Parathyroid adenoma (tissue), 2 donors: ENCODE measurements at regions not wholly inside any gene's neighbourhood (a gene's known extent, or its start where the extent isn't known, plus 50 kb on each side); places are given as distances from the start of the nearest gene placed in this dataset.

ENCODE experiments used
- H2AFZ ChIP-seq: fragments of 300-600 bp; sonication (generic); one replicate; pipeline ENCODE4 v1.7.0; 2017; ENCODE audit warnings: antibody characterized with exemption, mild to moderate bottlenecking
- H3K27ac ChIP-seq: fragments of 300-600 bp; sonication (generic); one replicate; pipeline ENCODE4 v1.7.0; 2017
- H3K27me3 ChIP-seq: fragments of 300-600 bp; sonication (generic); one replicate; pipeline ENCODE4 v1.7.0; 2017; ENCODE audit warnings: low read length; ENCODE audit not compliant: control insufficient read depth, insufficient read depth
- H3K36me3 ChIP-seq: fragments of 300-600 bp; sonication (generic); one replicate; pipeline ENCODE4 v1.7.0; 2017; ENCODE audit warnings: low read length; ENCODE audit not compliant: control insufficient read depth, insufficient read depth
- H3K4me1 ChIP-seq: fragments of 300-600 bp; sonication (generic); one replicate; pipeline ENCODE4 v1.7.0; 2017; ENCODE audit warnings: control low read depth
- H3K4me2 ChIP-seq: fragments of 300-600 bp; sonication (generic); one replicate; pipeline ENCODE4 v1.7.0; 2017; ENCODE audit warnings: low read length
- H3K4me3 ChIP-seq: fragments of 300-600 bp; sonication (generic); one replicate; pipeline ENCODE4 v1.7.0; 2017; ENCODE audit warnings: low read depth, low read length
- H3K79me2 ChIP-seq: fragments of 300-600 bp; sonication (generic); one replicate; pipeline ENCODE4 v1.7.0; 2017; ENCODE audit warnings: control low read depth
- H3K9ac ChIP-seq: fragments of 300-600 bp; sonication (generic); one replicate; pipeline ENCODE4 v1.7.0; 2017; ENCODE audit warnings: mild to moderate bottlenecking
- H3K9me3 ChIP-seq: fragments of 300-600 bp; sonication (generic); one replicate; pipeline ENCODE4 v1.7.0; 2017; ENCODE audit warnings: low read length; ENCODE audit not compliant: control insufficient read depth
- CTCF ChIP-seq: fragments of 300-600 bp; sonication (generic); IDR thresholded peaks from one replicate; pipeline ENCODE4 v1.7.0; 2017; ENCODE audit warnings: antibody characterized with exemption, mild to moderate bottlenecking
- donor health status: primary hyperparathyroidism.

GRCh38 chr1:186578325-186579016 is 101.8 kb downstream of the PTGS2 start:
- H3K9me3 ChIP-seq, result no peaks in the 10 kb centered on the region

GRCh38 chr1:186577633-186578032 is 102.6 kb downstream of the PTGS2 start:
- no peak for TF ChIP-seq CTCF
- H3K79me2 ChIP-seq, result no peaks in the 10 kb centered on the region
- H3K27me3 ChIP-seq, result no peaks in the 10 kb centered on the region
- no peaks in the 10 kb centered on the region for H3K4me1 ChIP-seq
- H3K9me3 ChIP-seq, result no peaks in the 10 kb centered on the region
- H2AFZ ChIP-seq, result no peak overlapping the region
- no peaks in the 10 kb centered on the region for H3K36me3 ChIP-seq
- H3K9ac ChIP-seq, result no peak overlapping the region
- no peak overlapping the region for H3K27ac ChIP-seq
- H3K4me3 ChIP-seq, result no peak overlapping the region
- no peak overlapping the region for H3K4me2 ChIP-seq

More at GRCh38 chr1:186578325-186579016, 101.8 kb downstream of the PTGS2 start:
- Histone ChIP-seq H2AFZ (no peak overlapping the region), H3K27ac (no peak overlapping the region), H3K4me2 (no peak overlapping the region), H3K27me3 (no peaks in the 10 kb centered on the region), H3K79me2 (no peaks in the 10 kb centered on the region), H3K4me1 (no peaks in the 10 kb centered on the region), H3K9ac (no peak overlapping the region), H3K4me3 (no peak overlapping the region), H3K36me3 (no peaks in the 10 kb centered on the region)
- no peak for TF ChIP-seq CTCF

GRCh38 chr1:186577216-186577615 is 103.0 kb downstream of the PTGS2 start:
- H3K4me1 ChIP-seq, result no peaks in the 10 kb centered on the region
- H3K36me3 ChIP-seq, result no peaks in the 10 kb centered on the region
- H3K79me2 ChIP-seq, result no peaks in the 10 kb centered on the region
- H3K4me3 ChIP-seq, result no peak overlapping the region
- no peak overlapping the region for H3K4me2 ChIP-seq
- no peaks in the 10 kb centered on the region for H3K27me3 ChIP-seq
- no peak overlapping the region for H3K27ac ChIP-seq
- no peaks in the 10 kb centered on the region for H3K9me3 ChIP-seq
- no peak for TF ChIP-seq CTCF
- H3K9ac ChIP-seq, result no peak overlapping the region
- no peak overlapping the region for H2AFZ ChIP-seq

GRCh38 chr1:186575348-186575747 is 104.9 kb downstream of the PTGS2 start:
- no peak for TF ChIP-seq CTCF
- no peaks in the 10 kb centered on the region for H3K79me2 ChIP-seq
- no peaks in the 10 kb centered on the region for H3K9me3 ChIP-seq
- H3K27ac ChIP-seq, result no peak overlapping the region
- H3K27me3 ChIP-seq, result no peaks in the 10 kb centered on the region
- H3K4me3 ChIP-seq, result no peak overlapping the region
- H3K9ac ChIP-seq, result no peak overlapping the region
- H3K4me2 ChIP-seq, result no peak overlapping the region
- no peaks in the 10 kb centered on the region for H3K36me3 ChIP-seq
- no peaks in the 10 kb centered on the region for H3K4me1 ChIP-seq
- H2AFZ ChIP-seq, result no peak overlapping the region

GRCh38 chr1:186574926-186575325 is 105.3 kb downstream of the PTGS2 start:
- Histone ChIP-seq H3K27ac (no peak overlapping the region), H2AFZ (no peak overlapping the region), H3K4me3 (no peak overlapping the region), H3K4me1 (no peaks in the 10 kb centered on the region), H3K9me3 (no peaks in the 10 kb centered on the region), H3K36me3 (no peaks in the 10 kb centered on the region), H3K9ac (no peak overlapping the region), H3K79me2 (no peaks in the 10 kb centered on the region), H3K27me3 (no peaks in the 10 kb centered on the region), H3K4me2 (no peak overlapping the region)
- TF ChIP-seq CTCF, result no peak
